K562 (cell line): ENCODE measurements at regions not wholly inside any gene's neighbourhood (a gene's known extent, or its start where the extent isn't known, plus 50 kb on each side); places are given as distances from the start of the nearest gene placed in this dataset.

ENCODE experiments used
- ATAC-seq: fragments of 200-7000 bp; cut with Tn5 transposase; 3 replicates; pipeline ENCODE4 v1.9.1; 2020; ENCODE audit warnings: moderate library complexity
- BruUV-seq: library from RNA; stranded (reverse); fragments of 400-500 nt; replicated peaks from 2 replicates; lab custom pipeline; 2021; lab: Mats Ljungman, UMichigan
- CTCF ChIA-PET: fragments of 300-600 bp; formaldehyde crosslinking; extraction: SDS; loops from one replicate; lab custom pipeline; 2021; ENCODE audit warnings: low intra/inter-chr PET ratio; lab: Yijun Ruan, JAX
- POLR2A ChIA-PET: fragments of 300-600, 350-650 bp; sonication (Branson Sonifier 250); formaldehyde crosslinking; extraction: SDS; loops from one replicate; lab custom pipeline; 2021; ENCODE audit warnings: antibody characterized with exemption, inconsistent platforms; lab: Yijun Ruan, JAX
- DNase-seq, 4 experiments: peaks; one replicate each; pipeline versions ENCODE4 v3.0.0 to v3.0.0-alpha.2; 2011 to 2018; ENCODE audit warnings: low spot score in 3 of 4, mixed read lengths in 3 of 4; ENCODE audit errors: extremely low read depth in 1 of 4
- FAIRE-seq: peaks from 2 replicates; lab custom pipeline; 2011; peaks lifted over from hg19 to GRCh38; lab: Jason Lieb, UNC
- H2AFZ ChIP-seq: 2 replicates; pipeline ENCODE4 v1.6.0; 2011; ENCODE audit warnings: low read depth, low read length, control low read depth, inconsistent platforms
- H3K27ac ChIP-seq: fragments of 200-600 bp; 3 replicates; pipeline ENCODE4 v1.8.0; 2011; ENCODE audit warnings: low read depth, mild to moderate bottlenecking, control low read depth, inconsistent platforms, low read length, moderate library complexity, mixed read lengths; ENCODE audit errors: extremely low read depth
- H3K27me3 ChIP-seq, 2 experiments: fragments of 300-600 bp in 1 of 2; 2 replicates in 1 of 2; 3 replicates in 1 of 2; pipeline versions ENCODE4 v1.6.0 to v1.8.0; 2011; ENCODE audit warnings: inconsistent platforms in 2 of 2, low read length in 2 of 2, mild to moderate bottlenecking in 1 of 2, mixed read lengths in 1 of 2, moderate library complexity in 1 of 2; ENCODE audit not compliant: control insufficient read depth in 2 of 2, insufficient read depth in 2 of 2
- H3K36me3 ChIP-seq: fragments of 300-600 bp; 3 replicates; pipeline ENCODE4 v1.8.0; 2011; ENCODE audit warnings: mild to moderate bottlenecking, low read length, inconsistent platforms; ENCODE audit not compliant: control insufficient read depth, insufficient read depth
- H3K4me1 ChIP-seq, 2 experiments: fragments of 200-600 bp in 1 of 2; replicated peaks in 1 of 2; 2 replicates in 1 of 2; 3 replicates in 1 of 2; pipeline versions ENCODE4 v1.5.1 to v1.8.0; 2011; ENCODE audit warnings: inconsistent platforms in 2 of 2, low read length in 2 of 2, mild to moderate bottlenecking in 1 of 2, mixed read lengths in 1 of 2, moderate library complexity in 1 of 2; ENCODE audit not compliant: control insufficient read depth in 2 of 2, insufficient read depth in 2 of 2
- H3K4me2 ChIP-seq: 2 replicates; pipeline ENCODE4 v1.6.1; 2011; ENCODE audit warnings: low read length, control low read depth, inconsistent platforms, mixed read lengths; ENCODE audit not compliant: insufficient read depth
- H3K4me3 ChIP-seq: fragments of 200-600 bp; sonication (generic), shearing (Covaris generic); 2 replicates; pipeline ENCODE4 v1.5.1; 2016; ENCODE audit warnings: control low read depth, inconsistent platforms
- H3K79me2 ChIP-seq: fragments of 200-600 bp; 3 replicates; pipeline ENCODE4 v1.8.0; 2011; ENCODE audit warnings: low read length, inconsistent platforms; ENCODE audit not compliant: control insufficient read depth, insufficient read depth
- H3K9ac ChIP-seq, 2 experiments: 2 replicates each; pipeline versions ENCODE4 v1.6.0 to v1.6.1; 2011; ENCODE audit warnings: low read depth in 2 of 2, low read length in 2 of 2, control low read depth in 1 of 2, inconsistent platforms in 1 of 2, mild to moderate bottlenecking in 1 of 2, mixed read lengths in 1 of 2; ENCODE audit not compliant: insufficient read depth in 1 of 2
- H3K9me1 ChIP-seq: one replicate; pipeline ENCODE4 v1.6.0; 2011; ENCODE audit warnings: inconsistent platforms, mild to moderate bottlenecking, low read length, moderate library complexity; ENCODE audit not compliant: control insufficient read depth, insufficient read depth
- H3K9me3 ChIP-seq: replicated peaks from 2 replicates; pipeline ENCODE4 v1.5.1; 2011; ENCODE audit warnings: low read depth, low read length, inconsistent platforms; ENCODE audit not compliant: control insufficient read depth, insufficient read depth
- H4K20me1 ChIP-seq: replicated peaks from 2 replicates; pipeline ENCODE4 v1.6.1; 2011; ENCODE audit warnings: low read length, inconsistent platforms, mixed read lengths; ENCODE audit not compliant: control insufficient read depth, insufficient read depth
- HNRNPH1 ChIP-seq: fragments of 200-400 bp; formaldehyde crosslinking; optimal IDR thresholded peaks from 2 replicates; pipeline ENCODE3; 2017; ENCODE audit warnings: low read depth, mild to moderate bottlenecking, low read length, moderate library complexity
- ILK ChIP-seq: fragments of 450-650 bp; IDR thresholded peaks from 2 replicates; pipeline ENCODE4 v1.6.1; 2016; ENCODE audit warnings: missing genetic modification characterization, low read depth, mild to moderate bottlenecking, missing compliant biosample characterization, moderate library complexity, borderline replicate concordance
- KDM4B ChIP-seq, 2 experiments: fragments of 450-650 bp in 1 of 2; sonication (generic) in 1 of 2; IDR thresholded peaks; 2 replicates each; pipeline ENCODE4 v1.6.1; 2016 to 2017; ENCODE audit warnings: borderline replicate concordance in 2 of 2, antibody characterized with exemption in 1 of 2, low read depth in 1 of 2, mild to moderate bottlenecking in 1 of 2
- MIER1 ChIP-seq: fragments of 450-650 bp; IDR thresholded peaks from 2 replicates; pipeline ENCODE4 v1.6.1; 2016; ENCODE audit warnings: antibody characterized with exemption, mild to moderate bottlenecking, low read depth
- MTF1 ChIP-seq: fragments of 250-450 bp; sonication (Bioruptor Pico); IDR thresholded peaks from 2 replicates; pipeline ENCODE4 v1.9.0; 2021; ENCODE audit warnings: moderate library complexity, mild to moderate bottlenecking, inconsistent platforms, borderline replicate concordance
- SP2 ChIP-seq: IDR thresholded peaks from 2 replicates; pipeline ENCODE4 v1.6.1; 2011; ENCODE audit warnings: mild to moderate bottlenecking, low read depth, low read length, moderate library complexity; ENCODE audit not compliant: poor library complexity, severe bottlenecking; ENCODE audit errors: extremely low read depth
- SRSF1 ChIP-seq: fragments of 200-400 bp; formaldehyde crosslinking; IDR thresholded peaks from 2 replicates; pipeline ENCODE4 v1.6.1; 2017; ENCODE audit warnings: mild to moderate bottlenecking, low read depth, low read length, moderate library complexity
- TSC22D4 ChIP-seq: fragments of 450-650 bp; IDR thresholded peaks from 2 replicates; pipeline ENCODE4 v1.6.1; 2016; ENCODE audit warnings: missing genetic modification characterization, missing biosample characterization, control low read depth
- ZBED1 ChIP-seq: IDR thresholded peaks from 2 replicates; pipeline ENCODE4 v1.6.1; 2014
- WGBS: fragments of 100-300 bp; shearing (Covaris generic); methylation state at CpG from one replicate; pipeline ENCODE4 v1.1.6; 2016; ENCODE audit warnings: low coverage, mixed read lengths; ENCODE audit not compliant: insufficient coverage; ENCODE audit errors: missing lambda C conversion rate; 5-methylcytosine and 5-hydroxymethylcytosine counted together
- in situ Hi-C: fragments of 300-500 bp; cut with MboI; formaldehyde crosslinking; loops from 4 replicates; pipeline ENCODE4 v1.15.0; 2018; ENCODE audit warnings: inconsistent platforms, mixed read lengths
- intact Hi-C: fragments of 100-400 bp; cut with micrococcal nuclease; formaldehyde crosslinking; loops from 2 replicates; pipeline ENCODE4 v1.14.2; 2022

DNA sequence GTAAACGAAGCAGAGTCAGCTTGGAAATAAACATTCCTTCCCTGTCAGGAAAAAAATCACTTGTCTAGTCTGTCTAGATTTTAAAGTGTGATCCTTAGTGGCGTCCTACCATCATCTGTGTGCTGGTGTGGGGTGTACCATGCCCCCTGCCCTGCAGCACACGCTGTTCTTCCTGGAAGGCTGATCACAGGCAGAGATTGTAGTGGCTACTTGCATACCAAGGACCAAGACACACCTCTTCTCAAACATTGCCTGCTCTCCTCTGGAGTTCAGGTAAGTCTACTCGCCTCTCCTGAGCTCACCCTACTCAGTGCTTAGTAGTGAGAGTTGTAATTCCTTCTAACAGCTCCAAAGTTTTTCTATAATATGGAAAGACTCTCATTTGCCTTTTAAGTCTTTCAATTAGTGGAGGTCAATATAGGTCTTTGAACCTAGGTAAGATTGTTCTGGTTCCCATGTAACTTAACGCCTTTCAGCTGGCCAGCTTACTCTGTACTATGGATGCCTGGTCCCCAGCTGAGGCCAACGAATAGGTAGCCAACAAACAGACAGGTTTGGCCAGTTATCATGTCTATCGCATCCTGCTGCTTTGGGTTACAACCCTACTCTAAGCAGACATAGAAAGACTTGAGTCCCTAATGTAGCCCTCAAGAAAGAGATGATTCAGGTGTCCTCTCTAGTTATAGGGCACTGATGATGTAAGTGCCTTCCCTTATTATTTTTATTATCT, 55.4 kb downstream of the XCL1 start:
- intact Hi-C loops, result loop anchor here (10.0 kb wide), 1 partner anchor 713 kb away; no protein-coding TSS in a partner anchor
- Histone ChIP-seq H3K27ac (no peak overlapping the region), H3K79me2 (no peaks in the 10 kb centered on the region), H2AFZ (no peak overlapping the region), H3K4me3 (no peak overlapping the region), H3K9me3 (no peaks in the 10 kb centered on the region), H3K4me2 (no peak overlapping the region), H4K20me1 (no peaks in the 10 kb centered on the region), H3K27me3 (no peaks in the 10 kb centered on the region), H3K9ac (no peak overlapping the region), H3K36me3 (no peaks in the 10 kb centered on the region), H3K4me1 (0 out of 5 replicates have a peak, but pooled peaks cover 0 to 4% of the 10 kb centered on the region in 2 experiments), H3K9me1 (no peaks in the 10 kb centered on the region)
- DNase-seq (no peak), FAIRE-seq (no peak), ATAC-seq (no peak)
- TF ChIP-seq MIER1 (no peak), SP2 (no peak), ILK (tag) (no peak)
- CTCF ChIA-PET, result interaction anchor here (0.7 kb wide), 1 partner anchor 13 kb away, joined by 3 read pairs; no protein-coding TSS in a partner anchor
- under 1% methylated on average over 7 of the region's 7 CpGs for WGBS
- in situ Hi-C loops, result no loop called here
- BruUV-seq, result no TSS peak
- POLR2A ChIA-PET, result no interaction called here

DNA sequence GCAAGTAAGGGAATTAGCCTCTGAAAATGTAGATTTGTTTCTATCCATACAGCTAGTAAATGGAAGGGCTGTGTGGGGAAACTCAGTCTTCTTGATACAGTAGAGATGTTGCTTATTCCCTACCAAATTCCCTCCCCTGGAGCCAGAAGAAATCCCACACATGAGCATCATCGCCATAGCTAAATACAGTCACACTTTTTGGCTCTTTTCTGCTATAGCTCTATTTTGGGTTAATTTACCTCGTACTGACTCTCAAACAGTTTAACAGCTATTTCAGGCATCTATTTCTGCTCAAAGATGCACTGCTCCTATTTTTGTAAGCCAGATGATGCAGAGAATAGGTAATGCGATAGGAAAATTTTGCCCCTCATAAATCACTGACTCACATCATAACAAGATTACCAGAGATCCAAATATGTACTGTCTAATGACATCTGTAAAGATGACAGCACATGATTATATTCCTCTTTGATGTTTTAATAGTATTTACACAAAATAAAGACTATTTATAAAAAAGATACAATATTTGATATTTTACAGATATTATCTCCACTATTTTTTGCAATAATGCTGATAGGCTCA, 58.6 kb downstream of the XCL1 start:
- TF ChIP-seq ZBED1, result no peak
- TF ChIP-seq TSC22D4 (tag), result no peak
- TF ChIP-seq MTF1 (CRISPR knock-in tag), result no peak
- TF ChIP-seq KDM4B (IDR thresholded peaks at IDR 0.05; ENCODE audit: borderline replicate concordance in 2 of 2, low read depth in 1 of 2), result no peak
- no peak for TF ChIP-seq HNRNPH1
- no peak for TF ChIP-seq SRSF1
- intact Hi-C loops, result loop anchor here (10.0 kb wide), 1 partner anchor 710 kb away; no protein-coding TSS in a partner anchor
- FAIRE-seq, result no peak

More for the DNA sequence above, 58.6 kb downstream of the XCL1 start:
- Histone ChIP-seq H4K20me1 (no peaks in the 10 kb centered on the region), H2AFZ (no peak overlapping the region), H3K9ac (no peak overlapping the region), H3K9me1 (no peaks in the 10 kb centered on the region), H3K4me3 (no peak overlapping the region), H3K9me3 (no peaks in the 10 kb centered on the region), H3K4me1 (0 out of 5 replicates have a peak, but pooled peaks cover 0 to 4% of the 10 kb centered on the region in 2 experiments), H3K36me3 (no peaks in the 10 kb centered on the region), H3K27ac (no peak overlapping the region), H3K4me2 (no peak overlapping the region), H3K27me3 (no peaks in the 10 kb centered on the region), H3K79me2 (no peaks in the 10 kb centered on the region)
- in situ Hi-C loops, result no loop called here
- WGBS, result 0% methylated on average over 3 of the region's 3 CpGs
- BruUV-seq, result no TSS peak
- ATAC-seq (no peak), DNase-seq (no peak)
- ChIA-PET POLR2A (no interaction called here), CTCF (no interaction called here)
